DOHH2 (cell line): ENCODE measurements at regions not wholly inside any gene's neighbourhood (a gene's known extent, or its start where the extent isn't known, plus 50 kb on each side); places are given as distances from the start of the nearest gene placed in this dataset.

Experiments
- H3F3A ChIP-seq: fragments of 200-600 bp; sonication (generic), shearing (Covaris generic); 2 replicates; pipeline ENCODE4 v1.6.0; 2016; ENCODE audit warnings: antibody characterized with exemption, mild to moderate bottlenecking; ENCODE audit not compliant: control insufficient read depth, insufficient read depth
- H3K27ac ChIP-seq: fragments of 200-600 bp; sonication (generic); 2 replicates; pipeline ENCODE4 v1.5.1; 2014; ENCODE audit warnings: low read depth, mild to moderate bottlenecking, low read length, moderate library complexity
- H3K27me3 ChIP-seq: fragments of 200-600 bp; sonication (generic); 2 replicates; pipeline ENCODE4 v1.6.1; 2014; ENCODE audit warnings: mild to moderate bottlenecking, low read length, mixed read lengths; ENCODE audit not compliant: control insufficient read depth
- H3K36me3 ChIP-seq: fragments of 200-600 bp; sonication (generic); 2 replicates; pipeline ENCODE4 v1.6.1; 2014; ENCODE audit warnings: mild to moderate bottlenecking, low read length, moderate library complexity, mixed read lengths; ENCODE audit not compliant: control insufficient read depth
- H3K4me1 ChIP-seq: fragments of 200-600 bp; sonication (generic); 2 replicates; pipeline ENCODE4 v1.6.1; 2014; ENCODE audit warnings: mild to moderate bottlenecking, low read length, mixed read lengths; ENCODE audit not compliant: control insufficient read depth
- H3K4me2 ChIP-seq: fragments of 200-600 bp; sonication (generic); 2 replicates; pipeline ENCODE4 v1.6.0; 2014; ENCODE audit warnings: mild to moderate bottlenecking, low read length, moderate library complexity
- H3K4me3 ChIP-seq: fragments of 200-600 bp; sonication (generic); 2 replicates; pipeline ENCODE4 v1.5.1; 2014; ENCODE audit warnings: mild to moderate bottlenecking, low read length, mixed read lengths
- H3K79me2 ChIP-seq: fragments of 200-600 bp; sonication (generic); 2 replicates; pipeline ENCODE4 v1.6.1; 2014; ENCODE audit warnings: mild to moderate bottlenecking, low read length, mixed read lengths; ENCODE audit not compliant: control insufficient read depth
- H3K9me2 ChIP-seq: fragments of 200-600 bp; sonication (generic); replicated peaks from 2 replicates; pipeline ENCODE4 v1.6.1; 2014; ENCODE audit warnings: mild to moderate bottlenecking, low read length, mixed read lengths; ENCODE audit not compliant: control insufficient read depth
- H3K9me3 ChIP-seq: fragments of 200-600 bp; sonication (generic); 2 replicates; pipeline ENCODE4 v1.6.1; 2014; ENCODE audit warnings: antibody characterized with exemption, low read length, mixed read lengths; ENCODE audit not compliant: control insufficient read depth, insufficient read depth
- H4K20me1 ChIP-seq: fragments of 200-600 bp; sonication (generic); 2 replicates; pipeline ENCODE4 v1.6.0; 2014; ENCODE audit warnings: low read depth, mild to moderate bottlenecking, antibody characterized with exemption, low read length, moderate library complexity; ENCODE audit not compliant: control insufficient read depth, insufficient read depth
- EZH2phosphoT487 ChIP-seq: fragments of 200-600 bp; sonication (generic); IDR thresholded peaks from 2 replicates; pipeline ENCODE4 v1.6.1; 2017; ENCODE audit warnings: borderline replicate concordance, mild to moderate bottlenecking, antibody characterized with exemption, low read length, moderate library complexity, mixed read lengths
- TF ChIP-seq, protein P1 (sequence below): fragments of 200-600 bp; sonication (generic); IDR thresholded peaks from one replicate; pipeline ENCODE4 v1.5.1; 2014; ENCODE audit warnings: antibody characterized with exemption, mild to moderate bottlenecking, low read depth, low read length; ENCODE audit not compliant: poor library complexity, severe bottlenecking

GRCh38 chr20:4352348-4352747, 103.3 kb upstream of the ADRA1D start:
- no peak overlapping the region for H3K27ac ChIP-seq
- H3K27me3 ChIP-seq: no peaks in the 10 kb centered on the region
- H3K4me3 ChIP-seq: no peak overlapping the region
- no peaks in the 10 kb centered on the region for H4K20me1 ChIP-seq
- H3K36me3 ChIP-seq: no peaks in the 10 kb centered on the region
- no peaks in the 10 kb centered on the region for H3K9me2 ChIP-seq
- TF ChIP-seq EZH2phosphoT487: no peak
- TF ChIP-seq, protein P1, sequence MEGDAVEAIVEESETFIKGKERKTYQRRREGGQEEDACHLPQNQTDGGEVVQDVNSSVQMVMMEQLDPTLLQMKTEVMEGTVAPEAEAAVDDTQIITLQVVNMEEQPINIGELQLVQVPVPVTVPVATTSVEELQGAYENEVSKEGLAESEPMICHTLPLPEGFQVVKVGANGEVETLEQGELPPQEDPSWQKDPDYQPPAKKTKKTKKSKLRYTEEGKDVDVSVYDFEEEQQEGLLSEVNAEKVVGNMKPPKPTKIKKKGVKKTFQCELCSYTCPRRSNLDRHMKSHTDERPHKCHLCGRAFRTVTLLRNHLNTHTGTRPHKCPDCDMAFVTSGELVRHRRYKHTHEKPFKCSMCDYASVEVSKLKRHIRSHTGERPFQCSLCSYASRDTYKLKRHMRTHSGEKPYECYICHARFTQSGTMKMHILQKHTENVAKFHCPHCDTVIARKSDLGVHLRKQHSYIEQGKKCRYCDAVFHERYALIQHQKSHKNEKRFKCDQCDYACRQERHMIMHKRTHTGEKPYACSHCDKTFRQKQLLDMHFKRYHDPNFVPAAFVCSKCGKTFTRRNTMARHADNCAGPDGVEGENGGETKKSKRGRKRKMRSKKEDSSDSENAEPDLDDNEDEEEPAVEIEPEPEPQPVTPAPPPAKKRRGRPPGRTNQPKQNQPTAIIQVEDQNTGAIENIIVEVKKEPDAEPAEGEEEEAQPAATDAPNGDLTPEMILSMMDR: no peak
- no peaks in the 10 kb centered on the region for H3K79me2 ChIP-seq
- H3K4me2 ChIP-seq: no peak overlapping the region
- no peaks in the 10 kb centered on the region for H3F3A ChIP-seq
- H3K9me3 ChIP-seq: no peaks in the 10 kb centered on the region
- no peaks in the 10 kb centered on the region for H3K4me1 ChIP-seq

GRCh38 chr20:4350096-4350495, 101.0 kb upstream of the ADRA1D start:
- Histone ChIP-seq H3K27ac (no peak overlapping the region), H3K4me3 (no peak overlapping the region), H3K4me1 (no peaks in the 10 kb centered on the region), H3K9me2 (no peaks in the 10 kb centered on the region), H3K9me3 (no peaks in the 10 kb centered on the region), H3K36me3 (no peaks in the 10 kb centered on the region), H3K27me3 (no peaks in the 10 kb centered on the region), H3K79me2 (no peaks in the 10 kb centered on the region), H3F3A (no peaks in the 10 kb centered on the region), H4K20me1 (no peaks in the 10 kb centered on the region), H3K4me2 (no peak overlapping the region)
- no peak for TF ChIP-seq EZH2phosphoT487
- TF ChIP-seq, protein P1: no peak

DNA sequence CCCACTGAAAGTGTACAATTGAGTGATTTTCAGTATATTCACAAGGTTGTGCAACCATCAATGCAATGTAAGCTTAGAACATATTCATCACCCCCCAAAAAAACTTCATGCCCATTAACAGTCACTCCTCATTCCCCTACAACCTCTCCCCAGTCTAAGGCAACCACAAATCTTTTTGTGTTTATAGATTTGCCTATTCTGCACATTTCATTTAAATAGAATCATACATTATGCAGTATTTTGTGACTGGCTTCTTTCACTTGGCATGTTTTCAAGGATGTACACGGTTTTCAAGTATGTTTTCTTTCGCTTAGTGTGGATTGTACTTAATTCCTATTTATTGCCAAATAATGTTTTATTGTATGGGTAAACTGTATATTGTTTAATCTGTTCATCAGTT, 95.6 kb upstream of the ADRA1D start:
- H3K27ac ChIP-seq: no peak overlapping the region
- H3K4me2 ChIP-seq: no peak overlapping the region
- no peak for TF ChIP-seq EZH2phosphoT487
- TF ChIP-seq, protein P1: no peak
- no peaks in the 10 kb centered on the region for H3K9me2 ChIP-seq
- H3K27me3 ChIP-seq: no peaks in the 10 kb centered on the region
- H3K4me3 ChIP-seq: no peak overlapping the region
- H3K36me3 ChIP-seq: no peaks in the 10 kb centered on the region
- no peaks in the 10 kb centered on the region for H4K20me1 ChIP-seq
- H3K9me3 ChIP-seq: no peaks in the 10 kb centered on the region
- no peaks in the 10 kb centered on the region for H3F3A ChIP-seq
- H3K79me2 ChIP-seq: no peaks in the 10 kb centered on the region
- no peaks in the 10 kb centered on the region for H3K4me1 ChIP-seq

- H3K9me3 ChIP-seq: no peaks in the 10 kb centered on the region
- no peak overlapping the region for H3K4me2 ChIP-seq
- no peaks in the 10 kb centered on the region for H3K36me3 ChIP-seq
- no peaks in the 10 kb centered on the region for H3K79me2 ChIP-seq
- no peaks in the 10 kb centered on the region for H3F3A ChIP-seq
- H3K4me1 ChIP-seq: no peaks in the 10 kb centered on the region
- no peak for TF ChIP-seq EZH2phosphoT487
- TF ChIP-seq, protein P1: no peak
- H3K27ac ChIP-seq: no peak overlapping the region
- no peaks in the 10 kb centered on the region for H4K20me1 ChIP-seq
- H3K9me2 ChIP-seq: no peaks in the 10 kb centered on the region
- no peaks in the 10 kb centered on the region for H3K27me3 ChIP-seq
- H3K4me3 ChIP-seq: no peak overlapping the region
Measured at GRCh38 chr20:4342609-4343008, 93.5 kb upstream of the ADRA1D start.
